Breast epithelium (tissue), 4 donors: ENCODE measurements at regions not wholly inside any gene's neighbourhood (a gene's known extent, or its start where the extent isn't known, plus 50 kb on each side); places are given as distances from the start of the nearest gene placed in this dataset.

Source experiments
- DNase-seq, 2 donors: peaks; one replicate each; pipeline ENCODE4 v3.0.0-alpha.2; 2019; ENCODE audit warnings: low spot score in 2 of 2
- H3K27ac ChIP-seq, 2 donors: fragments of 200-600 bp; sonication (generic) in 1 of 2; one replicate each; pipeline ENCODE4 v1.5.1; 2016 to 2019; ENCODE audit warnings: mild to moderate bottlenecking in 1 of 2
- H3K27me3 ChIP-seq, 2 donors: fragments of 200-600 bp; sonication (generic) in 1 of 2; one replicate each; pipeline versions ENCODE4 v1.5.1 to v1.6.0; 2017 to 2019; ENCODE audit warnings: control low read depth in 1 of 2, mild to moderate bottlenecking in 1 of 2
- H3K36me3 ChIP-seq: fragments of 200-600 bp; one replicate; pipeline ENCODE4 v1.5.1; 2019
- H3K4me1 ChIP-seq, 2 donors: fragments of 200-600 bp; sonication (generic); one replicate each; pipeline ENCODE4 v1.5.1; 2016 to 2019; ENCODE audit warnings: control low read depth in 1 of 2
- H3K4me3 ChIP-seq, 3 donors: fragments of 200-600 bp; sonication (generic); 1 replicate in 2 of 3; 2 replicates in 1 of 3; pipeline ENCODE4 v1.5.1; 2016 to 2019; ENCODE audit warnings: mild to moderate bottlenecking in 3 of 3, moderate library complexity in 2 of 3
- H3K9me3 ChIP-seq, 2 donors: fragments of 200-600 bp; sonication (generic) in 1 of 2; one replicate each; pipeline ENCODE4 v1.5.1; 2016 to 2019; ENCODE audit warnings: control low read depth in 1 of 2
- CTCF ChIP-seq, 3 donors: fragments of 450-650 bp; IDR thresholded peaks; one replicate each; pipeline ENCODE4 v1.5.1; 2016 to 2017; ENCODE audit warnings: antibody characterized with exemption in 3 of 3, mild to moderate bottlenecking in 3 of 3, moderate library complexity in 3 of 3
- POLR2A ChIP-seq: fragments of 450-650 bp; IDR thresholded peaks from one replicate; pipeline ENCODE4 v1.6.1; 2016; ENCODE audit warnings: antibody characterized with exemption, mild to moderate bottlenecking, moderate library complexity
- POLR2AphosphoS5 ChIP-seq, 3 donors: sonication (generic); formaldehyde crosslinking; IDR thresholded peaks; one replicate each; pipeline ENCODE4 v1.6.1; 2017; ENCODE audit warnings: antibody characterized with exemption in 3 of 3
- intact Hi-C: fragments of 100-400 bp; cut with DNase I; formaldehyde crosslinking; loops from one replicate; pipeline ENCODE4 v1.15.1; 2023; ENCODE audit warnings: low total_unique reads

- no peaks in the 10 kb centered on the region for H3K36me3 ChIP-seq
- H3K9me3 ChIP-seq, result no peaks in the 10 kb centered on the region
- TF ChIP-seq CTCF (IDR thresholded peaks at IDR 0.05) (no peak), POLR2AphosphoS5 (IDR thresholded peaks at IDR 0.05) (no peak), POLR2A (no peak)
- no peak for DNase-seq
- H3K27me3 ChIP-seq, result no peaks in the 10 kb centered on the region
- H3K27ac ChIP-seq, result no peak overlapping the region
- H3K4me3 ChIP-seq, result no peak overlapping the region
- no peaks in the 10 kb centered on the region for H3K4me1 ChIP-seq
- intact Hi-C loops, result no loop called here
Measured at GRCh38 chr16:73503093-73503492, 455.2 kb upstream of the ZFHX3 start.

GRCh38 chr16:73499276-73499675 is 451.3 kb upstream of the ZFHX3 start:
- H3K4me1 ChIP-seq, result no peaks in the 10 kb centered on the region
- no peaks in the 10 kb centered on the region for H3K36me3 ChIP-seq
- no peaks in the 10 kb centered on the region for H3K27me3 ChIP-seq
- TF ChIP-seq CTCF (IDR thresholded peaks at IDR 0.05) (no peak), POLR2A (no peak), POLR2AphosphoS5 (IDR thresholded peaks at IDR 0.05) (no peak)
- no peaks in the 10 kb centered on the region for H3K9me3 ChIP-seq
- H3K27ac ChIP-seq, result no peak overlapping the region
- H3K4me3 ChIP-seq, result no peak overlapping the region
- DNase-seq, result no peak
- intact Hi-C loops, result no loop called here

GRCh38 chr16:73485880-73486279 is 438.0 kb upstream of the ZFHX3 start:
- H3K36me3 ChIP-seq, result no peaks in the 10 kb centered on the region
- H3K4me1 ChIP-seq, result no peaks in the 10 kb centered on the region
- no peak for TF ChIP-seq CTCF (IDR thresholded peaks at IDR 0.05)
- no peak for TF ChIP-seq POLR2A
- TF ChIP-seq POLR2AphosphoS5 (IDR thresholded peaks at IDR 0.05), result no peak
- no peak for DNase-seq
- peaks cover 0 to 3% of the 10 kb centered on the region in 2 donors for H3K27me3 ChIP-seq
- intact Hi-C loops, result no loop called here
- H3K9me3 ChIP-seq, result no peaks in the 10 kb centered on the region
- no peak overlapping the region for H3K27ac ChIP-seq
- no peak overlapping the region for H3K4me3 ChIP-seq

- no peak for TF ChIP-seq POLR2A
- TF ChIP-seq POLR2AphosphoS5 (IDR thresholded peaks at IDR 0.05), result no peak
- TF ChIP-seq CTCF (IDR thresholded peaks at IDR 0.05), result no peak
- Histone ChIP-seq H3K4me3 (no peak overlapping the region), H3K4me1 (no peaks in the 10 kb centered on the region), H3K9me3 (no peaks in the 10 kb centered on the region), H3K27me3 (peaks cover 0 to 3% of the 10 kb centered on the region in 2 donors), H3K27ac (no peak overlapping the region), H3K36me3 (no peaks in the 10 kb centered on the region)
- intact Hi-C loops, result no loop called here
- no peak for DNase-seq
Measured at GRCh38 chr16:73483934-73484711, 436.2 kb upstream of the ZFHX3 start.

- H3K36me3 ChIP-seq, result no peaks in the 10 kb centered on the region
- peaks cover 0 to 3% of the 10 kb centered on the region in 2 donors for H3K27me3 ChIP-seq
- H3K4me3 ChIP-seq, result no peak overlapping the region
- TF ChIP-seq POLR2A (no peak), POLR2AphosphoS5 (IDR thresholded peaks at IDR 0.05) (no peak), CTCF (IDR thresholded peaks at IDR 0.05) (no peak)
- no peaks in the 10 kb centered on the region for H3K4me1 ChIP-seq
- intact Hi-C loops, result no loop called here
- H3K27ac ChIP-seq, result no peak overlapping the region
- no peak for DNase-seq
- H3K9me3 ChIP-seq, result no peaks in the 10 kb centered on the region
Measured at GRCh38 chr16:73483076-73483791, 435.3 kb upstream of the ZFHX3 start.
